Smooth muscle cell (in vitro differentiated cells): ENCODE measurements at regions not wholly inside any gene's neighbourhood (a gene's known extent, or its start where the extent isn't known, plus 50 kb on each side); places are given as distances from the start of the nearest gene placed in this dataset.

ENCODE experiments used
- DNase-seq: peaks from one replicate; lab custom pipeline; 2025; ENCODE audit not compliant: unreplicated experiment; lab: John Stamatoyannopoulos, UW
- H2AFZ ChIP-seq: fragments of 200-600 bp; sonication (generic); 2 replicates; pipeline ENCODE4 v1.6.0; 2016; ENCODE audit warnings: antibody characterized with exemption, low read depth, mild to moderate bottlenecking
- H3F3A ChIP-seq: fragments of 200-600 bp; sonication (generic); 2 replicates; pipeline ENCODE4 v1.6.0; 2017; ENCODE audit warnings: antibody characterized with exemption, low read depth
- H3K27ac ChIP-seq: fragments of 200-600 bp; sonication (generic); 2 replicates; pipeline ENCODE4 v1.5.1; 2016; ENCODE audit warnings: low read depth, mild to moderate bottlenecking
- H3K27me3 ChIP-seq: fragments of 200-600 bp; sonication (generic); 2 replicates; pipeline ENCODE4 v1.6.1; 2016; ENCODE audit warnings: low read depth, mild to moderate bottlenecking
- H3K36me3 ChIP-seq: fragments of 200-600 bp; sonication (generic); 2 replicates; pipeline ENCODE4 v1.5.1; 2016; ENCODE audit warnings: low read depth
- H3K4me1 ChIP-seq: fragments of 200-600 bp; sonication (generic); 2 replicates; pipeline ENCODE4 v1.5.1; 2016; ENCODE audit warnings: low read depth
- H3K4me2 ChIP-seq: fragments of 200-600 bp; sonication (generic); 2 replicates; pipeline ENCODE4 v1.6.0; 2016; ENCODE audit warnings: mild to moderate bottlenecking
- H3K4me3 ChIP-seq: fragments of 200-600 bp; sonication (generic); 2 replicates; pipeline ENCODE4 v1.5.1; 2016; ENCODE audit warnings: mild to moderate bottlenecking
- H3K79me2 ChIP-seq: fragments of 200-600 bp; sonication (generic); 2 replicates; pipeline ENCODE4 v1.6.0; 2016; ENCODE audit warnings: low read depth, mild to moderate bottlenecking
- H3K9ac ChIP-seq: fragments of 200-600 bp; sonication (generic); 2 replicates; pipeline ENCODE4 v1.6.0; 2016; ENCODE audit warnings: low read depth
- H3K9me3 ChIP-seq: fragments of 200-600 bp; sonication (generic); replicated peaks from 2 replicates; pipeline ENCODE4 v1.5.1; 2016; ENCODE audit warnings: low read depth
- H4K20me1 ChIP-seq: fragments of 200-600 bp; sonication (generic); 2 replicates; pipeline ENCODE4 v1.6.0; 2016; ENCODE audit warnings: low read depth
- CTCF ChIP-seq: fragments of 200-600 bp; sonication (generic); IDR thresholded peaks from 2 replicates; pipeline ENCODE4 v1.5.1; 2017; ENCODE audit warnings: borderline replicate concordance, mild to moderate bottlenecking, antibody characterized with exemption; ENCODE audit not compliant: insufficient read depth, poor library complexity, severe bottlenecking
- WGBS: methylation state at CpG from one replicate; pipeline ENCODE4 v1.1.7; 2016; ENCODE audit warnings: low lambda C conversion rate; 5-methylcytosine and 5-hydroxymethylcytosine counted together

DNA sequence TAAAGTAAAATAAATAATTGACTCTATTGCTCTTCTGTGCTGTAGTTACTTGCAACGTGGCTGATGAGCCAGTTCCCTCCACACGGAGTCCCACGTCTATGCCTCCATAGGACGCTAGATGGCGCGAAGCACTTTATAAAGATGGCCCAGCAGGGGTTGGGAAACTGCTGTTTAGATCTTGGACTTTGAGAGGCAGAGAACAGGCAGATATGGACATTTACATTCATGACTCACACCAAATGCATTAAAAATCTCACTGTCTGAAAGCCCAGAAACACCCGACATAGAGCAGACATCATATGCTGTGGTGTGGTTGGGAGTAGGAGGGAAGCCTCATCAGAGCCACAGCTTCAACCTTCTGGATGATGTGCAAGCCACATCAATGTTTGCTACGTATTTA lies 643.1 kb upstream of the ARGLU1 start:
- peak overlapping the region; percentile 30 for H3K27ac ChIP-seq
- H3K79me2 ChIP-seq: no peaks in the 10 kb centered on the region
- H2AFZ ChIP-seq: no peak overlapping the region
- no peaks in the 10 kb centered on the region for H3K36me3 ChIP-seq
- peak; percentile 93 for TF ChIP-seq CTCF
- no peaks in the 10 kb centered on the region for H3K4me1 ChIP-seq
- WGBS: 4% methylated on average over 8 of the region's 8 CpGs
- peak overlapping the region; percentile 6 for H3K4me3 ChIP-seq
- no peaks in the 10 kb centered on the region for H3F3A ChIP-seq
- H3K27me3 ChIP-seq: no peaks in the 10 kb centered on the region
- peak; percentile 44 for DNase-seq
- H4K20me1 ChIP-seq: no peaks in the 10 kb centered on the region
- H3K9me3 ChIP-seq: no peaks in the 10 kb centered on the region
- H3K9ac ChIP-seq: no peak overlapping the region
- H3K4me2 ChIP-seq: peak overlapping the region; percentile 55

GRCh38 chr13:107210723-107211030 lies 642.7 kb upstream of the ARGLU1 start:
- Histone ChIP-seq H3K9me3 (no peaks in the 10 kb centered on the region), H3K27me3 (no peaks in the 10 kb centered on the region), H3K36me3 (no peaks in the 10 kb centered on the region), H4K20me1 (no peaks in the 10 kb centered on the region), H3K4me3 (peak overlapping the region; percentile 6), H2AFZ (no peak overlapping the region), H3K4me2 (no peak overlapping the region), H3K27ac (no peak overlapping the region), H3K4me1 (no peaks in the 10 kb centered on the region), H3F3A (no peaks in the 10 kb centered on the region), H3K9ac (no peak overlapping the region), H3K79me2 (no peaks in the 10 kb centered on the region)
- WGBS: 70% methylated on average over 7 of the region's 7 CpGs
- no peak for TF ChIP-seq CTCF
- no peak for DNase-seq

- no peak for DNase-seq
- no peaks in the 10 kb centered on the region for H3K4me1 ChIP-seq
- H3K79me2 ChIP-seq: no peaks in the 10 kb centered on the region
- H2AFZ ChIP-seq: no peak overlapping the region
- H3K4me2 ChIP-seq: no peak overlapping the region
- no peaks in the 10 kb centered on the region for H3K9me3 ChIP-seq
- H3K27ac ChIP-seq: no peak overlapping the region
- 87% methylated on average over 11 of the region's 11 CpGs for WGBS
- no peaks in the 10 kb centered on the region for H3F3A ChIP-seq
- no peaks in the 10 kb centered on the region for H3K36me3 ChIP-seq
- H4K20me1 ChIP-seq: no peaks in the 10 kb centered on the region
- H3K9ac ChIP-seq: no peak overlapping the region
- peak overlapping the region; percentile 6 for H3K4me3 ChIP-seq
- no peak for TF ChIP-seq CTCF
- H3K27me3 ChIP-seq: no peaks in the 10 kb centered on the region
Observed at GRCh38 chr13:107209824-107210722, 642.1 kb upstream of the ARGLU1 start.

GRCh38 chr13:107208889-107209288 lies 641.0 kb upstream of the ARGLU1 start:
- no peak for DNase-seq
- Histone ChIP-seq H3K4me3 (no peak overlapping the region), H3K36me3 (no peaks in the 10 kb centered on the region), H3K27ac (no peak overlapping the region), H3K79me2 (no peaks in the 10 kb centered on the region), H3K4me2 (no peak overlapping the region), H2AFZ (no peak overlapping the region), H3K4me1 (no peaks in the 10 kb centered on the region), H3K27me3 (no peaks in the 10 kb centered on the region), H3F3A (no peaks in the 10 kb centered on the region), H4K20me1 (no peaks in the 10 kb centered on the region), H3K9ac (no peak overlapping the region), H3K9me3 (no peaks in the 10 kb centered on the region)
- 69% methylated on average over 4 of the region's 4 CpGs for WGBS
- no peak for TF ChIP-seq CTCF
